ENCODE measurements at regions not wholly inside any gene's neighbourhood (a gene's known extent, or its start where the extent isn't known, plus 50 kb on each side); places are given as distances from the start of the nearest gene placed in this dataset.

- Histone ChIP-seq H3K56ac (replicated peaks; ENCODE audit: insufficient read length, low read depth, low read length) (no peak overlapping the region), H4K5ac (ENCODE audit: insufficient read length, low read depth, low read length) (no peak overlapping the region), H2BK5ac (ENCODE audit: low read depth, low read length) (no peak overlapping the region), H4K20me1 (replicated peaks in 1 of 2; ENCODE audit: control insufficient read depth in 1 of 2, insufficient read depth in 2 of 2, low read length in 2 of 2) (no peaks in the 10 kb centered on the region), H2BK120ac (replicated peaks; ENCODE audit: low read depth, low read length) (no peak overlapping the region), H3K9ac (replicated peaks in 1 of 4; ENCODE audit: extremely low read depth in 1 of 4, low read depth in 3 of 4, low read length in 3 of 4) (no peak overlapping the region), H2BK15ac (ENCODE audit: low read length) (no peak overlapping the region), H3K79me1 (ENCODE audit: low read depth, low read length) (no peaks in the 10 kb centered on the region), H3K4ac (replicated peaks; ENCODE audit: insufficient read length, low read depth, low read length) (no peak overlapping the region), H4K8ac (ENCODE audit: extremely low read depth, insufficient read depth, low read length) (no peak overlapping the region), H3K27me3 (replicated peaks in 1 of 4; ENCODE audit: control insufficient read depth in 3 of 4, extremely low read depth in 1 of 4, insufficient read depth in 3 of 4, low read length in 3 of 4) (no peaks in the 10 kb centered on the region), H3K4me2 (ENCODE audit: insufficient read depth in 1 of 2, low read depth in 2 of 2, low read length in 2 of 2) (no peak overlapping the region), H2BK12ac (ENCODE audit: low read depth, low read length) (no peak overlapping the region), H4K91ac (replicated peaks; ENCODE audit: insufficient read length, low read length) (no peak overlapping the region), H3K36me3 (ENCODE audit: control insufficient read depth in 2 of 4, insufficient read depth in 4 of 4, low read length in 3 of 4) (no peaks in the 10 kb centered on the region), H3K27ac (ENCODE audit: low read depth, low read length) (no peak overlapping the region), H3K9me3 (ENCODE audit: insufficient read depth in 2 of 2, low read depth in 1 of 2, low read length in 1 of 2) (peaks cover 9% of the 10 kb centered on the region in 2 experiments), H3K4me3 (ENCODE audit: extremely low read depth in 1 of 4, insufficient read depth in 2 of 4, low read depth in 3 of 4, low read length in 4 of 4) (no peak overlapping the region), H2AFZ (ENCODE audit: low read length) (no peak overlapping the region), H3K79me2 (ENCODE audit: control insufficient read depth in 1 of 2, insufficient read depth in 2 of 2, low read length in 2 of 2) (no peaks in the 10 kb centered on the region), H3K14ac (ENCODE audit: insufficient read length) (no peak overlapping the region), H2BK20ac (ENCODE audit: low read length) (no peak overlapping the region), H3K23me2 (ENCODE audit: low read depth, low read length) (peaks cover 2% of the 10 kb centered on the region; the same call in 1 of the 2 replicates), H2AK5ac (ENCODE audit: low read depth, low read length) (no peak overlapping the region), H3K23ac (ENCODE audit: insufficient read length) (no peak overlapping the region), H3K4me1 (replicated peaks in 1 of 4; ENCODE audit: control insufficient read depth in 3 of 4, insufficient read depth in 4 of 4, low read length in 3 of 4) (peaks cover 0 to 4% (median 2%) of the 10 kb centered on the region in 4 experiments; a peak in 1 of 7 replicates), H3K18ac (ENCODE audit: extremely low read depth, low read length) (no peak overlapping the region)
- FAIRE-seq (no peak), DNase-seq (ENCODE audit: low read depth in 1 of 2, low spot score in 2 of 2) (no peak)
- POLR2A ChIA-PET (ENCODE audit: partially characterized antibody) = no interaction called here
- 84% methylated on average over 5 of the region's 5 CpGs; no CpG with 5 or more reads in 1 of the 2 experiments for WGBS, 2 experiments (ENCODE audit: extremely low coverage in 1 of 2, insufficient coverage in 1 of 2, insufficient read length in 1 of 2, insufficient replicate concordance in 2 of 2, low coverage in 1 of 2, low lambda C conversion rate in 2 of 2, missing lambda C conversion rate in 1 of 2)
- CTCF ChIA-PET (ENCODE audit: partially characterized antibody) = interaction anchor here (1.0 to 1.7 kb wide), 3 partner anchors 9 to 47 kb away, joined by 3 read pairs; no protein-coding TSS in a partner anchor
- no peak for TF ChIP-seq GTF2F1 (IDR thresholded peaks at IDR 0.05; ENCODE audit: borderline replicate concordance, low read depth, low read length)
- no peak for TF ChIP-seq CHD2 (IDR thresholded peaks at IDR 0.05; ENCODE audit: low read length)
- no peak for TF ChIP-seq ZNF274 (IDR thresholded peaks at IDR 0.05; ENCODE audit: borderline replicate concordance, extremely low read depth, low read length)
Measured at GRCh38 chr2:6081955-6082624, 389.9 kb downstream of the SOX11 start.

All from H1 (cell line).